ENCODE measurements at regions not wholly inside any gene's neighbourhood (a gene's known extent, or its start where the extent isn't known, plus 50 kb on each side); places are given as distances from the start of the nearest gene placed in this dataset.

DNA sequence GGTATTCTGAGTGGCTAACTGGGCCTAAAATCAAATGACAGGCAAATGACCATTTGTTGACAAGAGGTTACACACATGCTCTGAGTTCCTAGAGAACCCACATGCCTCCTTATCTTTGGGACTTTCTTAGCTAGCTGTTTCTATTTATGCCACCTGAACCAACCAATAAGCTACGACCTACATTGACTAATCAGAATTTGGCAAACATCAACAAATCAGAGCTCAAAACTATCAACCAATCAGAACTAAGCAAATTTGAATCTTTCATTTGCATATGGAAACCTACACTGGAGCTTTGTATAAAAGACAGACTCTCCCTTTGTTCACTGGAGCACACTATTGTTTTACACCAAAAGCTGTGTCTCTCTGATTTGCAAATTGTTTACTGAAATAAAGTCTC lies 192.0 kb downstream of the CXXC4 start:
- TF ChIP-seq ZNF8 (CRISPR knock-in tag; IDR thresholded peaks at IDR 0.05) (no peak), SNAI2 (CRISPR knock-in tag; IDR thresholded peaks at IDR 0.05) (no peak), ZC3H10 (CRISPR knock-in tag; IDR thresholded peaks at IDR 0.05) (no peak), ESRRG (CRISPR knock-in tag; IDR thresholded peaks at IDR 0.05) (no peak), PPARA (CRISPR knock-in tag; IDR thresholded peaks at IDR 0.05; ENCODE audit: borderline replicate concordance) (no peak), ZFP3 (CRISPR knock-in tag; IDR thresholded peaks at IDR 0.05) (no peak), ARNTL (CRISPR knock-in tag; IDR thresholded peaks at IDR 0.05; ENCODE audit: borderline replicate concordance, low read depth) (no peak)

Measured in SK-N-SH treated with all-trans-retinoic acid at 6 μM for 48 hours (cell line).